PC-3 (cell line): ENCODE measurements at regions not wholly inside any gene's neighbourhood (a gene's known extent, or its start where the extent isn't known, plus 50 kb on each side); places are given as distances from the start of the nearest gene placed in this dataset.
A peak's percentile ranks its signal among the peaks of the same experiment; 100 is the strongest.

ENCODE experiments used
- ATAC-seq: fragments of 200-7000 bp; cut with Tn5 transposase; 2 replicates; pipeline ENCODE4 v1.9.1; 2020; ENCODE audit warnings: mild to moderate bottlenecking, moderate library complexity
- BruUV-seq: library from RNA; stranded (reverse); fragments of 400-500 nt; replicated peaks from 2 replicates; lab custom pipeline; 2021; lab: Mats Ljungman, UMichigan
- CTCF ChIA-PET: fragments of 300-600 bp; sonication (Branson Sonifier 250); formaldehyde crosslinking; loops from one replicate; lab custom pipeline; 2022; ENCODE audit warnings: antibody characterized with exemption; lab: Charles Lee
- POLR2A ChIA-PET: fragments of 300-600 bp; sonication (Branson Sonifier 250); formaldehyde crosslinking; loops from one replicate; lab custom pipeline; 2022; ENCODE audit warnings: antibody characterized with exemption; ENCODE audit not compliant: unreplicated experiment; lab: Charles Lee
- DNase-seq: peaks from one replicate; pipeline ENCODE4 v3.0.0-alpha.2; 2015
- H2AFZ ChIP-seq: fragments of 300-600 bp; sonication (generic); 2 replicates; pipeline ENCODE4 v1.6.0; 2016; ENCODE audit warnings: antibody characterized with exemption, low read length
- H3F3A ChIP-seq: fragments of 300-600 bp; sonication (generic); one replicate; pipeline ENCODE4 v1.6.0; 2017; ENCODE audit warnings: antibody characterized with exemption, low read length, control low read depth, mild to moderate bottlenecking; ENCODE audit not compliant: unreplicated experiment
- H3K27ac ChIP-seq: fragments of 300-600 bp; sonication (generic); 2 replicates; pipeline ENCODE4 v1.5.1; 2016; ENCODE audit warnings: mild to moderate bottlenecking, low read length
- H3K27me3 ChIP-seq: fragments of 300-600 bp; sonication (generic); 2 replicates; pipeline ENCODE4 v1.6.1; 2016; ENCODE audit warnings: low read length, mixed read lengths
- H3K36me3 ChIP-seq: fragments of 300-600 bp; sonication (generic); 2 replicates; pipeline ENCODE4 v1.6.1; 2016; ENCODE audit warnings: low read depth, mixed run types, low read length, mixed read lengths
- H3K4me1 ChIP-seq: fragments of 300-600 bp; sonication (generic); 2 replicates; pipeline ENCODE4 v1.5.1; 2016; ENCODE audit warnings: low read length; ENCODE audit not compliant: insufficient read depth
- H3K4me2 ChIP-seq: fragments of 300-600 bp; sonication (generic); 2 replicates; pipeline ENCODE4 v1.6.0; 2016; ENCODE audit warnings: low read length
- H3K4me3 ChIP-seq: fragments of 300-600 bp; sonication (generic); 2 replicates; pipeline ENCODE4 v1.5.1; 2016; ENCODE audit warnings: mild to moderate bottlenecking, low read length, mixed read lengths
- H3K79me2 ChIP-seq: fragments of 300-600 bp; sonication (generic); 2 replicates; pipeline ENCODE4 v1.6.1; 2017; ENCODE audit warnings: low read length, mixed read lengths
- H3K9ac ChIP-seq: fragments of 300-600 bp; sonication (generic); 2 replicates; pipeline ENCODE4 v1.6.0; 2016; ENCODE audit warnings: mild to moderate bottlenecking, low read length
- H3K9me2 ChIP-seq: fragments of 300-600 bp; sonication (generic); replicated peaks from 2 replicates; pipeline ENCODE4 v1.6.1; 2016; ENCODE audit warnings: mixed run types, low read length, mixed read lengths
- H3K9me3 ChIP-seq: fragments of 300-600 bp; sonication (generic); 2 replicates; pipeline ENCODE4 v1.6.1; 2016; ENCODE audit warnings: low read length, mixed read lengths
- H4K20me1 ChIP-seq: fragments of 300-600 bp; sonication (generic); 2 replicates; pipeline ENCODE4 v1.6.1; 2016; ENCODE audit warnings: low read length, mixed read lengths
- EZH2 ChIP-seq: fragments of 300-600 bp; sonication (generic); IDR thresholded peaks from one replicate; pipeline ENCODE4 v1.6.1; 2017; ENCODE audit warnings: antibody characterized with exemption, mild to moderate bottlenecking, low read length; ENCODE audit not compliant: unreplicated experiment
- EZH2phosphoT487 ChIP-seq: fragments of 300-600 bp; sonication (generic); IDR thresholded peaks from 2 replicates; pipeline ENCODE4 v1.6.1; 2018; ENCODE audit warnings: mild to moderate bottlenecking, antibody characterized with exemption, low read length, borderline replicate concordance
- intact Hi-C: fragments of 100-400 bp; cut with micrococcal nuclease; formaldehyde crosslinking; loops from 2 replicates; pipeline ENCODE4 v1.9.0; 2023
- TF ChIP-seq, protein P1 (sequence below): fragments of 300-600 bp; sonication (generic); conservative IDR thresholded peaks from 2 replicates; pipeline ENCODE4 v1.5.1; 2017; ENCODE audit warnings: antibody characterized with exemption, low read depth, mild to moderate bottlenecking, low read length

- H3K9ac ChIP-seq: no peak overlapping the region
- ChIA-PET CTCF (no interaction called here), POLR2A (no interaction called here)
- intact Hi-C loops: no loop called here
- H3K9me2 ChIP-seq: no peaks in the 10 kb centered on the region
- H4K20me1 ChIP-seq: no peaks in the 10 kb centered on the region
- no peak overlapping the region for H3K4me2 ChIP-seq
- ATAC-seq (peak; percentile 66), DNase-seq (no peak)
- no peaks in the 10 kb centered on the region for H3F3A ChIP-seq
- no peaks in the 10 kb centered on the region for H3K36me3 ChIP-seq
- no peaks in the 10 kb centered on the region for H3K4me1 ChIP-seq
- no peak overlapping the region for H3K4me3 ChIP-seq
- BruUV-seq: no TSS peak
- H3K27me3 ChIP-seq: no peaks in the 10 kb centered on the region
- H3K79me2 ChIP-seq: no peaks in the 10 kb centered on the region
- no peak overlapping the region for H3K27ac ChIP-seq
- H2AFZ ChIP-seq: no peak overlapping the region
- no peaks in the 10 kb centered on the region for H3K9me3 ChIP-seq
- TF ChIP-seq EZH2phosphoT487 (no peak), EZH2 (no peak)
Observed at GRCh38 chr7:118298771-118299170, 74.3 kb downstream of the ANKRD7 start.

DNA sequence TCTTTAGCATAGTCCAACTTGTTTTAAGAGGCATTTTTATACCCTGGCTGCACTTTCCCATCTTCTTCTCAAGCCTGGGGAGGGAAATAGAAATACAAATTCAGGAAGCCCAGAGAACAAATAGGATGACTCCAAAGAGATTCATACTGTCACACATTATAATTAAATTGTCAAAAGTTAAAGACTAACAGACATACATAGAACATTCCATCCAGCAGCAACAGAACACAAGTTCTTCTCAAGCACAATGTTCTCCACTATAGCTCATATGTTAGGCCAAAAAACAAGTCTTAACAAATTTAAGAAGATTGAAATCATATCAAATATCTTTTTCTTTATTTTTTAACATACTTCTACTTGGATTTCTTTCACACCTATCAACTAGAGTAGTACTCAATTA lies 75.7 kb downstream of the ANKRD7 start:
- Histone ChIP-seq H2AFZ (no peak overlapping the region), H3K4me3 (no peak overlapping the region), H3K9me2 (no peaks in the 10 kb centered on the region), H3K9ac (no peak overlapping the region), H4K20me1 (no peaks in the 10 kb centered on the region), H3K4me1 (no peaks in the 10 kb centered on the region), H3K27ac (no peak overlapping the region), H3K27me3 (no peaks in the 10 kb centered on the region), H3K9me3 (0 out of 2 replicates have a peak, but pooled peaks cover 5% of the 10 kb centered on the region), H3K36me3 (no peaks in the 10 kb centered on the region), H3K4me2 (no peak overlapping the region), H3K79me2 (no peaks in the 10 kb centered on the region), H3F3A (no peaks in the 10 kb centered on the region)
- CTCF ChIA-PET: no interaction called here
- POLR2A ChIA-PET: no interaction called here
- TF ChIP-seq EZH2phosphoT487 (no peak), EZH2 (no peak)
- TF ChIP-seq, protein P1, sequence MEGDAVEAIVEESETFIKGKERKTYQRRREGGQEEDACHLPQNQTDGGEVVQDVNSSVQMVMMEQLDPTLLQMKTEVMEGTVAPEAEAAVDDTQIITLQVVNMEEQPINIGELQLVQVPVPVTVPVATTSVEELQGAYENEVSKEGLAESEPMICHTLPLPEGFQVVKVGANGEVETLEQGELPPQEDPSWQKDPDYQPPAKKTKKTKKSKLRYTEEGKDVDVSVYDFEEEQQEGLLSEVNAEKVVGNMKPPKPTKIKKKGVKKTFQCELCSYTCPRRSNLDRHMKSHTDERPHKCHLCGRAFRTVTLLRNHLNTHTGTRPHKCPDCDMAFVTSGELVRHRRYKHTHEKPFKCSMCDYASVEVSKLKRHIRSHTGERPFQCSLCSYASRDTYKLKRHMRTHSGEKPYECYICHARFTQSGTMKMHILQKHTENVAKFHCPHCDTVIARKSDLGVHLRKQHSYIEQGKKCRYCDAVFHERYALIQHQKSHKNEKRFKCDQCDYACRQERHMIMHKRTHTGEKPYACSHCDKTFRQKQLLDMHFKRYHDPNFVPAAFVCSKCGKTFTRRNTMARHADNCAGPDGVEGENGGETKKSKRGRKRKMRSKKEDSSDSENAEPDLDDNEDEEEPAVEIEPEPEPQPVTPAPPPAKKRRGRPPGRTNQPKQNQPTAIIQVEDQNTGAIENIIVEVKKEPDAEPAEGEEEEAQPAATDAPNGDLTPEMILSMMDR: no peak
- intact Hi-C loops: no loop called here
- BruUV-seq: no TSS peak
- DNase-seq: no peak
- ATAC-seq: no peak

GRCh38 chr7:118304100-118304499 lies 79.6 kb downstream of the ANKRD7 start:
- TF ChIP-seq, protein P1: no peak
- TF ChIP-seq EZH2 (no peak), EZH2phosphoT487 (no peak)
- CTCF ChIA-PET: no interaction called here
- H3F3A ChIP-seq: no peaks in the 10 kb centered on the region
- no peak overlapping the region for H3K4me3 ChIP-seq
- no peaks in the 10 kb centered on the region for H3K4me1 ChIP-seq
- no peaks in the 10 kb centered on the region for H3K79me2 ChIP-seq
- POLR2A ChIA-PET: no interaction called here
- H3K9me2 ChIP-seq: no peaks in the 10 kb centered on the region
- H3K36me3 ChIP-seq: no peaks in the 10 kb centered on the region
- H2AFZ ChIP-seq: no peak overlapping the region
- H3K4me2 ChIP-seq: no peak overlapping the region
- intact Hi-C loops: no loop called here
- no TSS peak for BruUV-seq
- H4K20me1 ChIP-seq: no peaks in the 10 kb centered on the region
- DNase-seq: no peak
- ATAC-seq: no peak
- H3K27me3 ChIP-seq: no peaks in the 10 kb centered on the region
- H3K27ac ChIP-seq: no peak overlapping the region
- 0 out of 2 replicates have a peak, but pooled peaks cover 5% of the 10 kb centered on the region for H3K9me3 ChIP-seq
- no peak overlapping the region for H3K9ac ChIP-seq
